Prostate gland (tissue), 2 donors: ENCODE measurements at regions not wholly inside any gene's neighbourhood (a gene's known extent, or its start where the extent isn't known, plus 50 kb on each side); places are given as distances from the start of the nearest gene placed in this dataset.

Source experiments
- DNase-seq: peaks from one replicate; pipeline ENCODE4 v3.0.0-alpha.2; 2019; ENCODE audit warnings: low spot score
- H3K27ac ChIP-seq, 2 donors: fragments of 200-600 bp; sonication (generic); 2 replicates each; pipeline ENCODE4 v1.5.1; 2017 to 2019
- H3K27me3 ChIP-seq: fragments of 200-600 bp; sonication (generic); replicated peaks from 2 replicates; pipeline ENCODE4 v1.5.1; 2019; ENCODE audit not compliant: insufficient read depth
- H3K36me3 ChIP-seq, 2 donors: fragments of 200-600 bp; sonication (generic); 1 replicate in 1 of 2; 2 replicates in 1 of 2; pipeline versions ENCODE4 v1.5.1 to v1.8.1; 2017 to 2019
- H3K4me1 ChIP-seq: fragments of 200-600 bp; sonication (generic); replicated peaks from 2 replicates; pipeline ENCODE4 v1.5.1; 2019
- H3K4me3 ChIP-seq, 2 donors: fragments of 200-600 bp; sonication (generic); 2 replicates each; pipeline ENCODE4 v1.5.1; 2017 to 2019
- H3K9me3 ChIP-seq: fragments of 200-600 bp; sonication (generic); 2 replicates; pipeline ENCODE4 v1.5.1; 2017
- POLR2A ChIP-seq: fragments of 450-650 bp; IDR thresholded peaks from one replicate; pipeline ENCODE4 v1.6.1; 2016; ENCODE audit warnings: antibody characterized with exemption, mild to moderate bottlenecking
- POLR2AphosphoS5 ChIP-seq: sonication (generic); formaldehyde crosslinking; IDR thresholded peaks from one replicate; pipeline ENCODE4 v1.6.1; 2017; ENCODE audit warnings: antibody characterized with exemption
- WGBS: methylation state at CpG from one replicate; pipeline ENCODE4 v1.1.5; 2018; 5-methylcytosine and 5-hydroxymethylcytosine counted together
- intact Hi-C: fragments of 100-400 bp; cut with DNase I; formaldehyde crosslinking; loops from one replicate; pipeline ENCODE4 v1.14.2; 2022
- TF ChIP-seq, protein P1 (sequence below), 4 experiments: fragments of 200-600 bp in 2 of 4; fragments of 450-650 bp in 2 of 4; sonication (generic) in 2 of 4; IDR thresholded peaks; 1 replicate in 3 of 4; 2 replicates in 1 of 4; pipeline ENCODE4 v1.5.1; 2016 to 2019; ENCODE audit warnings: antibody characterized with exemption in 4 of 4, mild to moderate bottlenecking in 2 of 4, moderate library complexity in 2 of 4

DNA sequence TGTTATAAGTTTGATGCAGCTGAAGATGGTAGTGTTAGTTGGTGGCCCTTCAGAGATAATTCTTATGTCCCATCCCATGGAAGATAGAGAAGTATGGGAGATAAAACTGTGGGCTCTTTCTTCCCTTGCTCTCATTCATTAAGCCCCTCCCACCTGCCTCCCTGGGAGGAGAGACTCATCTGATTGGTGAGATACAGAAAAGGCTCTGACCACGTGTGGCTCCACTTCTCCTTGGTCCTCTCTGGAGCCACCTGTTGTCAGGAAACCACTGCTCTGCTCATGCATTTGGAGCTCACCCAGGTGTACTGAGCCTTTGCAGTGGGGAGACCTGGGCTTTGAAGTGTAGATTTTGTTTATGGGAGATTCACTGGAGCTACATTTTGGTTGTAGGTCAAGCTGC, 293.2 kb upstream of the RASGRP1 start:
- TF ChIP-seq POLR2AphosphoS5 (no peak), POLR2A (no peak)
- TF ChIP-seq, protein P1, sequence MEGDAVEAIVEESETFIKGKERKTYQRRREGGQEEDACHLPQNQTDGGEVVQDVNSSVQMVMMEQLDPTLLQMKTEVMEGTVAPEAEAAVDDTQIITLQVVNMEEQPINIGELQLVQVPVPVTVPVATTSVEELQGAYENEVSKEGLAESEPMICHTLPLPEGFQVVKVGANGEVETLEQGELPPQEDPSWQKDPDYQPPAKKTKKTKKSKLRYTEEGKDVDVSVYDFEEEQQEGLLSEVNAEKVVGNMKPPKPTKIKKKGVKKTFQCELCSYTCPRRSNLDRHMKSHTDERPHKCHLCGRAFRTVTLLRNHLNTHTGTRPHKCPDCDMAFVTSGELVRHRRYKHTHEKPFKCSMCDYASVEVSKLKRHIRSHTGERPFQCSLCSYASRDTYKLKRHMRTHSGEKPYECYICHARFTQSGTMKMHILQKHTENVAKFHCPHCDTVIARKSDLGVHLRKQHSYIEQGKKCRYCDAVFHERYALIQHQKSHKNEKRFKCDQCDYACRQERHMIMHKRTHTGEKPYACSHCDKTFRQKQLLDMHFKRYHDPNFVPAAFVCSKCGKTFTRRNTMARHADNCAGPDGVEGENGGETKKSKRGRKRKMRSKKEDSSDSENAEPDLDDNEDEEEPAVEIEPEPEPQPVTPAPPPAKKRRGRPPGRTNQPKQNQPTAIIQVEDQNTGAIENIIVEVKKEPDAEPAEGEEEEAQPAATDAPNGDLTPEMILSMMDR (IDR thresholded peaks at IDR 0.05) = no peak
- no peak for DNase-seq
- WGBS = 79% methylated on average over 1 of the region's 1 CpG
- Histone ChIP-seq H3K4me1 (no peaks in the 10 kb centered on the region), H3K9me3 (no peaks in the 10 kb centered on the region), H3K4me3 (no peak overlapping the region), H3K27me3 (no peaks in the 10 kb centered on the region), H3K27ac (no peak overlapping the region), H3K36me3 (no peaks in the 10 kb centered on the region)
- intact Hi-C loops = no loop called here

- H3K27ac ChIP-seq = no peak overlapping the region
- H3K9me3 ChIP-seq = no peaks in the 10 kb centered on the region
- DNase-seq = no peak
- 62% methylated on average over 2 of the region's 2 CpGs for WGBS
- TF ChIP-seq, protein P1 (IDR thresholded peaks at IDR 0.05) = no peak
- TF ChIP-seq POLR2A = no peak
- no peak for TF ChIP-seq POLR2AphosphoS5
- H3K27me3 ChIP-seq = no peaks in the 10 kb centered on the region
- H3K4me3 ChIP-seq = no peak overlapping the region
- H3K36me3 ChIP-seq = no peaks in the 10 kb centered on the region
- intact Hi-C loops = no loop called here
- H3K4me1 ChIP-seq = no peaks in the 10 kb centered on the region
Observed at GRCh38 chr15:38859574-38859973, 295.0 kb upstream of the RASGRP1 start.

GRCh38 chr15:38860253-38860652, 295.6 kb upstream of the RASGRP1 start:
- no peaks in the 10 kb centered on the region for H3K27me3 ChIP-seq
- H3K27ac ChIP-seq = no peak overlapping the region
- no peaks in the 10 kb centered on the region for H3K9me3 ChIP-seq
- intact Hi-C loops = no loop called here
- no peak for DNase-seq
- H3K4me1 ChIP-seq = no peaks in the 10 kb centered on the region
- TF ChIP-seq POLR2A = no peak
- TF ChIP-seq, protein P1 (IDR thresholded peaks at IDR 0.05) = no peak
- no peak for TF ChIP-seq POLR2AphosphoS5
- 77% methylated on average over 4 of the region's 4 CpGs for WGBS
- H3K4me3 ChIP-seq = no peak overlapping the region
- no peaks in the 10 kb centered on the region for H3K36me3 ChIP-seq

- no peaks in the 10 kb centered on the region for H3K36me3 ChIP-seq
- H3K9me3 ChIP-seq = no peaks in the 10 kb centered on the region
- TF ChIP-seq POLR2AphosphoS5 (no peak), POLR2A (no peak)
- TF ChIP-seq, protein P1 (IDR thresholded peaks at IDR 0.05) = no peak
- no peak for DNase-seq
- no peak overlapping the region for H3K4me3 ChIP-seq
- no peaks in the 10 kb centered on the region for H3K27me3 ChIP-seq
- H3K27ac ChIP-seq = no peak overlapping the region
- intact Hi-C loops = no loop called here
- H3K4me1 ChIP-seq = no peaks in the 10 kb centered on the region
Observed at GRCh38 chr15:38860674-38861073, 296.1 kb upstream of the RASGRP1 start.

DNA sequence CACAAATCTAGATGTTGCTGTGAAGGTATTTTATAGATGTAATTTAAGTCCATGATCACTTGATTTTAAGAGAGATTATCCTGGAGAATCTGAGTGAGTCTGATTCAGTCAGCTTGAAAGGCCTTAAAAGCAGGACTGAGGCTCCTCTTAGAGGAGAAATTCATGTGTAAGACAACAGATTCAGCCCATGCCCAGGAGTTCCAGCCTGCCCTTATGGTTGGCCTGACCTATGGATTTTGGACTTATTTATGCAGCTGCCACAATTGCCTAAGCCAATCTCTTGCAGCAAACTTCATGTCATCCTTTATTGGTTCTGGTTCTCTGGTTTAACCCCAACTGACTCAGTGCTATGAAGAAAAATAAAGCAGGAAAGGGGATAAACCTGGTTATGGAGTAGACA, 296.5 kb upstream of the RASGRP1 start:
- H3K36me3 ChIP-seq = no peaks in the 10 kb centered on the region
- intact Hi-C loops = no loop called here
- no peaks in the 10 kb centered on the region for H3K9me3 ChIP-seq
- no peaks in the 10 kb centered on the region for H3K27me3 ChIP-seq
- no peak overlapping the region for H3K27ac ChIP-seq
- no peak overlapping the region for H3K4me3 ChIP-seq
- TF ChIP-seq POLR2A (no peak), POLR2AphosphoS5 (no peak)
- TF ChIP-seq, protein P1 (IDR thresholded peaks at IDR 0.05) = no peak
- H3K4me1 ChIP-seq = no peaks in the 10 kb centered on the region
- DNase-seq = no peak
